IMR-90 (cell line): ENCODE measurements at regions not wholly inside any gene's neighbourhood (a gene's known extent, or its start where the extent isn't known, plus 50 kb on each side); places are given as distances from the start of the nearest gene placed in this dataset.

Experiments used
- ATAC-seq: fragments of 200-7000 bp; cut with Tn5 transposase; 2 replicates; pipeline ENCODE4 v1.9.1; 2020; ENCODE audit warnings: low read depth, mild to moderate bottlenecking, moderate library complexity
- BruUV-seq: library from RNA; stranded (reverse); fragments of 400-500 nt; replicated peaks from 2 replicates; lab custom pipeline; 2021; lab: Mats Ljungman, UMichigan
- CTCF ChIA-PET: fragments of 300-600 bp; formaldehyde crosslinking; extraction: SDS; loops from one replicate; lab custom pipeline; 2021; ENCODE audit warnings: antibody characterized with exemption; lab: Yijun Ruan, JAX
- POLR2A ChIA-PET: fragments of 300-600 bp; sonication (Branson Sonifier 250); formaldehyde crosslinking; loops from one replicate; lab custom pipeline; 2022; ENCODE audit warnings: antibody characterized with exemption; ENCODE audit not compliant: unreplicated experiment; lab: Charles Lee
- DNase-seq: peaks from one replicate; pipeline ENCODE4 v3.0.0; 2013
- H2AFZ ChIP-seq: replicated peaks from 2 replicates; pipeline ENCODE3; 2013; ENCODE audit warnings: low read length, mild to moderate bottlenecking; ENCODE audit not compliant: poor library complexity
- H2AK5ac ChIP-seq: 2 replicates; pipeline ENCODE4 v1.6.1; 2013; ENCODE audit warnings: low read depth, low read length, inconsistent platforms
- H2AK9ac ChIP-seq: replicated peaks from 2 replicates; pipeline ENCODE3; 2013; ENCODE audit warnings: mild to moderate bottlenecking, low read depth, low read length, moderate library complexity; ENCODE audit not compliant: poor library complexity
- H2BK120ac ChIP-seq: 2 replicates; pipeline ENCODE4 v1.6.1; 2013; ENCODE audit warnings: low read depth, low read length, inconsistent platforms
- H2BK15ac ChIP-seq: 3 replicates; pipeline ENCODE4 v1.6.1; 2013; ENCODE audit warnings: low read depth, low read length, inconsistent platforms
- H2BK20ac ChIP-seq: 2 replicates; pipeline ENCODE4 v1.6.1; 2013; ENCODE audit warnings: low read depth, mild to moderate bottlenecking, inconsistent platforms, low read length, moderate library complexity
- H2BK5ac ChIP-seq: 2 replicates; pipeline ENCODE4 v1.6.1; 2013; ENCODE audit warnings: mild to moderate bottlenecking, low read depth, low read length, inconsistent platforms; ENCODE audit not compliant: poor library complexity, severe bottlenecking
- H3K14ac ChIP-seq: replicated peaks from 2 replicates; pipeline ENCODE4 v1.6.1; 2013; ENCODE audit warnings: low read depth, low read length, inconsistent platforms
- H3K18ac ChIP-seq: 2 replicates; pipeline ENCODE4 v1.6.1; 2013; ENCODE audit warnings: low read depth, low read length, control low read depth
- H3K23ac ChIP-seq: 2 replicates; pipeline ENCODE4 v1.6.1; 2013; ENCODE audit warnings: low read depth, low read length, inconsistent platforms
- H3K27ac ChIP-seq: 2 replicates; pipeline ENCODE4 v1.5.1; 2013; ENCODE audit warnings: mild to moderate bottlenecking, control low read depth, low read length; ENCODE audit not compliant: insufficient read depth
- H3K27me3 ChIP-seq: 2 replicates; pipeline ENCODE4 v1.6.1; 2013; ENCODE audit warnings: low read length; ENCODE audit not compliant: control insufficient read depth, insufficient read depth
- H3K36me3 ChIP-seq: 2 replicates; pipeline ENCODE4 v1.6.1; 2013; ENCODE audit warnings: low read length, mixed read lengths; ENCODE audit not compliant: control insufficient read depth, insufficient read depth
- H3K4ac ChIP-seq: 2 replicates; pipeline ENCODE4 v1.6.1; 2013; ENCODE audit warnings: low read depth, low read length, inconsistent platforms
- H3K4me1 ChIP-seq: 2 replicates; pipeline ENCODE4 v1.6.1; 2013; ENCODE audit warnings: low read length, mixed read lengths; ENCODE audit not compliant: control insufficient read depth, insufficient read depth
- H3K4me2 ChIP-seq: 2 replicates; pipeline ENCODE4 v1.6.1; 2013; ENCODE audit warnings: low read depth, mild to moderate bottlenecking, control low read depth, low read length, moderate library complexity
- H3K4me3 ChIP-seq: 2 replicates; pipeline ENCODE4 v1.5.1; 2013; ENCODE audit warnings: low read depth, mild to moderate bottlenecking, control low read depth, low read length, moderate library complexity; ENCODE audit not compliant: insufficient read depth
- H3K56ac ChIP-seq: 2 replicates; pipeline ENCODE4 v1.6.1; 2013; ENCODE audit warnings: low read length, inconsistent platforms; ENCODE audit not compliant: insufficient read depth; ENCODE audit errors: extremely low read depth
- H3K79me1 ChIP-seq, 2 experiments: 2 replicates each; pipeline ENCODE4 v1.6.1; 2013; ENCODE audit warnings: low read length in 2 of 2, inconsistent platforms in 1 of 2, low read depth in 1 of 2
- H3K9ac ChIP-seq: 2 replicates; pipeline ENCODE4 v1.6.1; 2013; ENCODE audit warnings: low read depth, low read length, control low read depth
- H3K9me1 ChIP-seq: 2 replicates; pipeline ENCODE4 v1.6.1; 2013; ENCODE audit warnings: low read length, inconsistent platforms; ENCODE audit not compliant: insufficient read depth
- H3K9me3 ChIP-seq: 2 replicates; pipeline ENCODE4 v1.6.1; 2013; ENCODE audit warnings: low read length; ENCODE audit not compliant: control insufficient read depth, insufficient read depth
- H4K20me1 ChIP-seq: 2 replicates; pipeline ENCODE4 v1.6.1; 2013; ENCODE audit warnings: low read length, inconsistent platforms; ENCODE audit not compliant: insufficient read depth
- H4K5ac ChIP-seq: 2 replicates; pipeline ENCODE4 v1.6.1; 2013; ENCODE audit warnings: mild to moderate bottlenecking, low read depth, low read length, control low read depth
- H4K8ac ChIP-seq, 2 experiments: 2 replicates each; pipeline ENCODE4 v1.6.1; 2013; ENCODE audit warnings: low read depth in 2 of 2, low read length in 2 of 2, control low read depth in 1 of 2, inconsistent platforms in 1 of 2
- H4K91ac ChIP-seq: 2 replicates; pipeline ENCODE4 v1.6.1; 2013; ENCODE audit warnings: low read depth, low read length, inconsistent platforms; ENCODE audit not compliant: insufficient read depth
- BHLHE40 ChIP-seq: fragments of 150-350 bp; IDR thresholded peaks from 2 replicates; pipeline ENCODE4 v1.6.1; 2016; ENCODE audit warnings: mild to moderate bottlenecking, low read depth, low read length
- CEBPB ChIP-seq: IDR thresholded peaks from 2 replicates; pipeline ENCODE4 v1.6.1; 2012; ENCODE audit warnings: low read depth, low read length, improper control_type of control experiment
- CHD1 ChIP-seq: IDR thresholded peaks from 2 replicates; pipeline ENCODE4 v1.6.1; 2012; ENCODE audit warnings: low read depth, low read length, improper control_type of control experiment
- FOS ChIP-seq: fragments of 150-350 bp; IDR thresholded peaks from 2 replicates; pipeline ENCODE4 v1.6.1; 2016; ENCODE audit warnings: low read depth, low read length
- MAFK ChIP-seq: IDR thresholded peaks from 2 replicates; pipeline ENCODE4 v1.6.1; 2012; ENCODE audit warnings: low read depth, low read length, improper control_type of control experiment
- MXI1 ChIP-seq: IDR thresholded peaks from 2 replicates; pipeline ENCODE4 v1.6.1; 2012; ENCODE audit warnings: low read depth, mild to moderate bottlenecking, low read length, moderate library complexity, borderline replicate concordance
- NFE2L2 ChIP-seq: fragments of 150-350 bp; IDR thresholded peaks from 2 replicates; pipeline ENCODE4 v1.6.1; 2016; ENCODE audit warnings: low read depth, mild to moderate bottlenecking, low read length
- RAD21 ChIP-seq: IDR thresholded peaks from 2 replicates; pipeline ENCODE4 v1.6.1; 2012; ENCODE audit warnings: low read length, improper control_type of control experiment
- RCOR1 ChIP-seq: IDR thresholded peaks from 2 replicates; pipeline ENCODE4 v1.6.1; 2012; ENCODE audit warnings: mild to moderate bottlenecking, low read length, improper control_type of control experiment; ENCODE audit not compliant: insufficient replicate concordance
- RFX5 ChIP-seq: IDR thresholded peaks from 2 replicates; pipeline ENCODE4 v1.8.0; 2012; ENCODE audit warnings: low read depth, mild to moderate bottlenecking, low read length, moderate library complexity
- SMC3 ChIP-seq: fragments of 150-350 bp; IDR thresholded peaks from 2 replicates; pipeline ENCODE4 v1.6.1; 2016; ENCODE audit warnings: low read depth, mild to moderate bottlenecking, antibody characterized with exemption, low read length, moderate library complexity
- WGBS, 2 experiments: methylation state at CpG; one replicate each; pipeline versions ENCODE4 v1.1.5 to v1.1.7; 2013; ENCODE audit warnings: missing lambda C conversion rate in 2 of 2; ENCODE audit not compliant: insufficient read length in 1 of 2; ENCODE audit errors: extremely low coverage in 2 of 2; 5-methylcytosine and 5-hydroxymethylcytosine counted together
- dilution Hi-C: fragments of 300-500 bp; cut with HindIII; formaldehyde crosslinking; loops from one replicate; pipeline ENCODE4 v1.14.3; 2018; ENCODE audit warnings: low sequenced_read_pairs; ENCODE audit not compliant: unreplicated experiment
- in situ Hi-C: fragments of 300-500 bp; cut with MboI; formaldehyde crosslinking; loops from 3 replicates; pipeline ENCODE4 v1.14.3; 2019; ENCODE audit warnings: low sequenced_read_pairs, inconsistent platforms, mixed read lengths
- intact Hi-C: fragments of 100-400 bp; cut with micrococcal nuclease; formaldehyde crosslinking; loops from 2 replicates; pipeline ENCODE4 v1.10.0; 2022
- TF ChIP-seq, protein P1 (sequence below): fragments of 150-350 bp; IDR thresholded peaks from 2 replicates; pipeline ENCODE4 v1.6.1; 2017; ENCODE audit warnings: mild to moderate bottlenecking, antibody characterized with exemption, low read length, low read depth
- TF ChIP-seq, protein P2 (sequence below): fragments of 150-350 bp; IDR thresholded peaks from 2 replicates; pipeline ENCODE4 v1.6.1; 2016; ENCODE audit warnings: low read depth, mild to moderate bottlenecking, low read length, moderate library complexity, borderline replicate concordance
- TF ChIP-seq, protein P3 (sequence below): conservative IDR thresholded peaks from 2 replicates; pipeline ENCODE4 v1.5.1; 2012; ENCODE audit warnings: mild to moderate bottlenecking, low read depth, low read length, improper control_type of control experiment

DNA sequence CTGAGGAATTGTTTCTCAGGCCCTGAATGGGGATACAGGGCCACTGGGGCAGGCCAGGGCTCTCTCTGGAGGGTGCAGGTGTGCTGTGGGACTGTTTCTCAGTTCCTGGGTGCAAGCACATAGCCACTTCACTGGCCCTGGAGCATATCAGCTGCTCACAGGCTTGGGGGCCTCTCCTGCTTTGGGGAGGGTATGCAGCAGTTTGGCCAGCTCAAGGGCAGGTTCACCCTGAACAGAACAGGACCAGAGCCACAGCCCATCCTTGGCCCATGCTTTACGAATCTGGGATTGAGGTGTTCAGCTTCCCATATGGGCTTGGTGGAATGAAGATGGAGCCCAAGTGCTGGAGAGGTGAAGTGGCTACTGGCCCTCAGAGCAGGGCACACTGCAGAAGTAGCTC, 186.5 kb downstream of the FBXO8 start:
- intact Hi-C loops: no loop called here
- no peak overlapping the region for H4K91ac ChIP-seq

More for the DNA sequence above, 186.5 kb downstream of the FBXO8 start:
- in situ Hi-C loops: no loop called here
- Histone ChIP-seq H3K9me1 (no peaks in the 10 kb centered on the region), H4K8ac (no peak overlapping the region), H2AFZ (no peak overlapping the region), H3K79me1 (no peaks in the 10 kb centered on the region), H3K4me3 (no peak overlapping the region), H2AK5ac (no peak overlapping the region), H3K4me2 (no peak overlapping the region), H3K27me3 (no peaks in the 10 kb centered on the region), H3K18ac (no peak overlapping the region), H3K36me3 (no peaks in the 10 kb centered on the region), H2BK15ac (no peak overlapping the region), H3K4ac (no peak overlapping the region), H2BK5ac (no peak overlapping the region), H2AK9ac (no peak overlapping the region), H2BK120ac (no peak overlapping the region), H3K23ac (no peak overlapping the region), H3K4me1 (no peaks in the 10 kb centered on the region), H4K20me1 (no peaks in the 10 kb centered on the region), H3K14ac (no peak overlapping the region), H3K9me3 (no peaks in the 10 kb centered on the region), H2BK20ac (no peak overlapping the region), H4K5ac (no peak overlapping the region), H3K56ac (no peak overlapping the region), H3K27ac (no peak overlapping the region), H3K9ac (no peak overlapping the region)
- BruUV-seq: no TSS peak
- POLR2A ChIA-PET: no interaction called here
- DNase-seq (no peak), ATAC-seq (no peak)
- WGBS, 2 experiments: no CpG with 5 or more reads among the region's 1 CpG
- TF ChIP-seq SMC3: no peak
- no peak for TF ChIP-seq FOS
- no peak for TF ChIP-seq RAD21
- TF ChIP-seq, protein P1, sequence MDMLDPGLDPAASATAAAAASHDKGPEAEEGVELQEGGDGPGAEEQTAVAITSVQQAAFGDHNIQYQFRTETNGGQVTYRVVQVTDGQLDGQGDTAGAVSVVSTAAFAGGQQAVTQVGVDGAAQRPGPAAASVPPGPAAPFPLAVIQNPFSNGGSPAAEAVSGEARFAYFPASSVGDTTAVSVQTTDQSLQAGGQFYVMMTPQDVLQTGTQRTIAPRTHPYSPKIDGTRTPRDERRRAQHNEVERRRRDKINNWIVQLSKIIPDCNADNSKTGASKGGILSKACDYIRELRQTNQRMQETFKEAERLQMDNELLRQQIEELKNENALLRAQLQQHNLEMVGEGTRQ: no peak
- TF ChIP-seq, protein P2, sequence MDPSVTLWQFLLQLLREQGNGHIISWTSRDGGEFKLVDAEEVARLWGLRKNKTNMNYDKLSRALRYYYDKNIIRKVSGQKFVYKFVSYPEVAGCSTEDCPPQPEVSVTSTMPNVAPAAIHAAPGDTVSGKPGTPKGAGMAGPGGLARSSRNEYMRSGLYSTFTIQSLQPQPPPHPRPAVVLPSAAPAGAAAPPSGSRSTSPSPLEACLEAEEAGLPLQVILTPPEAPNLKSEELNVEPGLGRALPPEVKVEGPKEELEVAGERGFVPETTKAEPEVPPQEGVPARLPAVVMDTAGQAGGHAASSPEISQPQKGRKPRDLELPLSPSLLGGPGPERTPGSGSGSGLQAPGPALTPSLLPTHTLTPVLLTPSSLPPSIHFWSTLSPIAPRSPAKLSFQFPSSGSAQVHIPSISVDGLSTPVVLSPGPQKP: no peak
- TF ChIP-seq BHLHE40: no peak
- no peak for TF ChIP-seq CHD1
- TF ChIP-seq MXI1: no peak
- TF ChIP-seq MAFK: no peak
- TF ChIP-seq CEBPB: no peak
- no peak for TF ChIP-seq RFX5
- TF ChIP-seq NFE2L2: no peak
- TF ChIP-seq, protein P3, sequence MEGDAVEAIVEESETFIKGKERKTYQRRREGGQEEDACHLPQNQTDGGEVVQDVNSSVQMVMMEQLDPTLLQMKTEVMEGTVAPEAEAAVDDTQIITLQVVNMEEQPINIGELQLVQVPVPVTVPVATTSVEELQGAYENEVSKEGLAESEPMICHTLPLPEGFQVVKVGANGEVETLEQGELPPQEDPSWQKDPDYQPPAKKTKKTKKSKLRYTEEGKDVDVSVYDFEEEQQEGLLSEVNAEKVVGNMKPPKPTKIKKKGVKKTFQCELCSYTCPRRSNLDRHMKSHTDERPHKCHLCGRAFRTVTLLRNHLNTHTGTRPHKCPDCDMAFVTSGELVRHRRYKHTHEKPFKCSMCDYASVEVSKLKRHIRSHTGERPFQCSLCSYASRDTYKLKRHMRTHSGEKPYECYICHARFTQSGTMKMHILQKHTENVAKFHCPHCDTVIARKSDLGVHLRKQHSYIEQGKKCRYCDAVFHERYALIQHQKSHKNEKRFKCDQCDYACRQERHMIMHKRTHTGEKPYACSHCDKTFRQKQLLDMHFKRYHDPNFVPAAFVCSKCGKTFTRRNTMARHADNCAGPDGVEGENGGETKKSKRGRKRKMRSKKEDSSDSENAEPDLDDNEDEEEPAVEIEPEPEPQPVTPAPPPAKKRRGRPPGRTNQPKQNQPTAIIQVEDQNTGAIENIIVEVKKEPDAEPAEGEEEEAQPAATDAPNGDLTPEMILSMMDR: no peak
- no peak for TF ChIP-seq RCOR1
- dilution Hi-C loops: no loop called here
- CTCF ChIA-PET: no interaction called here
